ENCODE measurements at regions not wholly inside any gene's neighbourhood (a gene's known extent, or its start where the extent isn't known, plus 50 kb on each side); places are given as distances from the start of the nearest gene placed in this dataset.

DNA sequence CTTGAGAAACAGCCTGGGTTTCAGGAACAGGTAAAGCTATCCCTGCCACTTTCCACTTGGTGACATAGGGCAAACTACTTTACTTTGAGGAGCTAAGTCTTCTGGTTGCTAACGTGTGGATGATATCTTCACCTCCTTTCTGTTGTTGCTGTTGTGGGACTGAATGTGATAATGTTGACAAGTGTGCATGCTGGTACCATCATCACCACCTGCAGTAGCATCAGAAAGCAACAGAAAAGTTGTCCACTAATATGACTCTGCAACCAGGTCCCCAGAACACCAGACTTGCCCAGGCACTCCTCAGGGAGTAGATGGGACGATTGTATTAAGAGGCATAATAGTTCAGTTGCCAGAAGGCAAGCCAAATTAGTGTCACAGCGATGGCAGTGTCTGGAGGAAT, 203.2 kb upstream of the MCTP2 start (continued):
- TF ChIP-seq, protein P1, sequence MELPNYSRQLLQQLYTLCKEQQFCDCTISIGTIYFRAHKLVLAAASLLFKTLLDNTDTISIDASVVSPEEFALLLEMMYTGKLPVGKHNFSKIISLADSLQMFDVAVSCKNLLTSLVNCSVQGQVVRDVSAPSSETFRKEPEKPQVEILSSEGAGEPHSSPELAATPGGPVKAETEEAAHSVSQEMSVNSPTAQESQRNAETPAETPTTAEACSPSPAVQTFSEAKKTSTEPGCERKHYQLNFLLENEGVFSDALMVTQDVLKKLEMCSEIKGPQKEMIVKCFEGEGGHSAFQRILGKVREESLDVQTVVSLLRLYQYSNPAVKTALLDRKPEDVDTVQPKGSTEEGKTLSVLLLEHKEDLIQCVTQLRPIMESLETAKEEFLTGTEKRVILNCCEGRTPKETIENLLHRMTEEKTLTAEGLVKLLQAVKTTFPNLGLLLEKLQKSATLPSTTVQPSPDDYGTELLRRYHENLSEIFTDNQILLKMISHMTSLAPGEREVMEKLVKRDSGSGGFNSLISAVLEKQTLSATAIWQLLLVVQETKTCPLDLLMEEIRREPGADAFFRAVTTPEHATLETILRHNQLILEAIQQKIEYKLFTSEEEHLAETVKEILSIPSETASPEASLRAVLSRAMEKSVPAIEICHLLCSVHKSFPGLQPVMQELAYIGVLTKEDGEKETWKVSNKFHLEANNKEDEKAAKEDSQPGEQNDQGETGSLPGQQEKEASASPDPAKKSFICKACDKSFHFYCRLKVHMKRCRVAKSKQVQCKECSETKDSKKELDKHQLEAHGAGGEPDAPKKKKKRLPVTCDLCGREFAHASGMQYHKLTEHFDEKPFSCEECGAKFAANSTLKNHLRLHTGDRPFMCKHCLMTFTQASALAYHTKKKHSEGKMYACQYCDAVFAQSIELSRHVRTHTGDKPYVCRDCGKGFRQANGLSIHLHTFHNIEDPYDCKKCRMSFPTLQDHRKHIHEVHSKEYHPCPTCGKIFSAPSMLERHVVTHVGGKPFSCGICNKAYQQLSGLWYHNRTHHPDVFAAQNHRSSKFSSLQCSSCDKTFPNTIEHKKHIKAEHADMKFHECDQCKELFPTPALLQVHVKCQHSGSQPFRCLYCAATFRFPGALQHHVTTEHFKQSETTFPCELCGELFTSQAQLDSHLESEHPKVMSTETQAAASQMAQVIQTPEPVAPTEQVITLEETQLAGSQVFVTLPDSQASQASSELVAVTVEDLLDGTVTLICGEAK (IDR thresholded peaks at IDR 0.05; ENCODE audit: borderline replicate concordance): no peak
- TF ChIP-seq ASH2L (IDR thresholded peaks at IDR 0.05; ENCODE audit: borderline replicate concordance, low read depth) (no peak), KAT2A (conservative IDR thresholded peaks at IDR 0.05; ENCODE audit: control insufficient read depth, low read depth, low read length) (no peak), BMI1 (IDR thresholded peaks at IDR 0.05; ENCODE audit: borderline replicate concordance) (no peak)
- TF ChIP-seq, protein P2, sequence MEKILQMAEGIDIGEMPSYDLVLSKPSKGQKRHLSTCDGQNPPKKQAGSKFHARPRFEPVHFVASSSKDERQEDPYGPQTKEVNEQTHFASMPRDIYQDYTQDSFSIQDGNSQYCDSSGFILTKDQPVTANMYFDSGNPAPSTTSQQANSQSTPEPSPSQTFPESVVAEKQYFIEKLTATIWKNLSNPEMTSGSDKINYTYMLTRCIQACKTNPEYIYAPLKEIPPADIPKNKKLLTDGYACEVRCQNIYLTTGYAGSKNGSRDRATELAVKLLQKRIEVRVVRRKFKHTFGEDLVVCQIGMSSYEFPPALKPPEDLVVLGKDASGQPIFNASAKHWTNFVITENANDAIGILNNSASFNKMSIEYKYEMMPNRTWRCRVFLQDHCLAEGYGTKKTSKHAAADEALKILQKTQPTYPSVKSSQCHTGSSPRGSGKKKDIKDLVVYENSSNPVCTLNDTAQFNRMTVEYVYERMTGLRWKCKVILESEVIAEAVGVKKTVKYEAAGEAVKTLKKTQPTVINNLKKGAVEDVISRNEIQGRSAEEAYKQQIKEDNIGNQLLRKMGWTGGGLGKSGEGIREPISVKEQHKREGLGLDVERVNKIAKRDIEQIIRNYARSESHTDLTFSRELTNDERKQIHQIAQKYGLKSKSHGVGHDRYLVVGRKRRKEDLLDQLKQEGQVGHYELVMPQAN (conservative IDR thresholded peaks at IDR 0.05): no peak

DNA sequence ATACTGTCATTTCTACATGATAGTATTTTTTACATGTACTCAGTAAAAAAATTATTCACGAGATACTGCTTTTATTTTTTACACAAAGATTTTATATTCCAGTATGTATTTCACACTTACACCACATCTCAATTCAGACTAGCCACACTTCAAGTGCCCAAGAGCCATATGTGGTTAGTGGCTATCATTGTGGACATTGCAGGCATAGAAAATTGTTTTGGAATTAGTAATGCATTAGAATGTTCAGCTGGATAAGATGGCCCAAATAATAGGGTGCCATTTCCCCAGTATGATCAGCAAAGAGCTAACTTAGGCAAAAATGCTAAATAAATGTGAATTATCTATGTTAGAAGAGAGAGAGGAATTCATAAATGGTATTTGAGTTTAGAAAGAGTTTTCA, 203.8 kb upstream of the MCTP2 start:
- DNase-seq (ENCODE audit: low read depth, low spot score): no peak
- H3K27me3 ChIP-seq (replicated peaks in 1 of 2; ENCODE audit: control insufficient read depth in 2 of 2, insufficient read depth in 2 of 2, low read length in 1 of 2): no peaks in the 10 kb centered on the region; a peak in 2 of 4 replicates
- no peaks in the 10 kb centered on the region for H3K9me3 ChIP-seq (replicated peaks; ENCODE audit: control insufficient read depth, insufficient read depth, low read length)
- no TSS peak for BruUV-seq (replicated peaks)
- ATAC-seq: no peak
- ChIA-PET RAD21 (ENCODE audit: unreplicated experiment) (no interaction called here), SMC1A (ENCODE audit: uncharacterized antibody, unreplicated experiment) (no interaction called here), POLR2A (no interaction called here), CTCF (no interaction called here)
- FAIRE-seq: no peak
- intact Hi-C loops (cut with micrococcal nuclease; ENCODE audit: unreplicated experiment) (no loop called here), in situ Hi-C loops (cut with MboI) (no loop called here)
- WGBS (ENCODE audit: insufficient coverage, insufficient replicate concordance, low lambda C conversion rate, missing lambda C conversion rate): 0% methylated on average over 1 of the region's 1 CpG
- H4K20me1 ChIP-seq (ENCODE audit: control insufficient read depth, insufficient read depth): no peaks in the 10 kb centered on the region
- no peaks in the 10 kb centered on the region for H3K36me3 ChIP-seq (ENCODE audit: control insufficient read depth in 2 of 2, insufficient read depth in 2 of 2, low read length in 1 of 2)
- no peak overlapping the region for H3K4me3 ChIP-seq
- no peak overlapping the region for H2AFZ ChIP-seq (ENCODE audit: control insufficient read depth, low read depth, low read length)
- no peak overlapping the region for H3K27ac ChIP-seq (ENCODE audit: control insufficient read depth, insufficient read depth)
- H3K79me2 ChIP-seq (ENCODE audit: control insufficient read depth, insufficient read depth, low read length): no peaks in the 10 kb centered on the region
- H3K4me2 ChIP-seq (ENCODE audit: control insufficient read depth, insufficient read depth): no peak overlapping the region
- no peak overlapping the region for H3K9ac ChIP-seq (ENCODE audit: control insufficient read depth, insufficient read depth, low read length)
- H3K4me1 ChIP-seq (ENCODE audit: control insufficient read depth, insufficient read depth, low read length): no peaks in the 10 kb centered on the region
- TF ChIP-seq SIN3A (IDR thresholded peaks at IDR 0.05; ENCODE audit: low read depth, low read length): no peak
- TF ChIP-seq ZSCAN29 (IDR thresholded peaks at IDR 0.05): no peak
- TF ChIP-seq, protein P3, sequence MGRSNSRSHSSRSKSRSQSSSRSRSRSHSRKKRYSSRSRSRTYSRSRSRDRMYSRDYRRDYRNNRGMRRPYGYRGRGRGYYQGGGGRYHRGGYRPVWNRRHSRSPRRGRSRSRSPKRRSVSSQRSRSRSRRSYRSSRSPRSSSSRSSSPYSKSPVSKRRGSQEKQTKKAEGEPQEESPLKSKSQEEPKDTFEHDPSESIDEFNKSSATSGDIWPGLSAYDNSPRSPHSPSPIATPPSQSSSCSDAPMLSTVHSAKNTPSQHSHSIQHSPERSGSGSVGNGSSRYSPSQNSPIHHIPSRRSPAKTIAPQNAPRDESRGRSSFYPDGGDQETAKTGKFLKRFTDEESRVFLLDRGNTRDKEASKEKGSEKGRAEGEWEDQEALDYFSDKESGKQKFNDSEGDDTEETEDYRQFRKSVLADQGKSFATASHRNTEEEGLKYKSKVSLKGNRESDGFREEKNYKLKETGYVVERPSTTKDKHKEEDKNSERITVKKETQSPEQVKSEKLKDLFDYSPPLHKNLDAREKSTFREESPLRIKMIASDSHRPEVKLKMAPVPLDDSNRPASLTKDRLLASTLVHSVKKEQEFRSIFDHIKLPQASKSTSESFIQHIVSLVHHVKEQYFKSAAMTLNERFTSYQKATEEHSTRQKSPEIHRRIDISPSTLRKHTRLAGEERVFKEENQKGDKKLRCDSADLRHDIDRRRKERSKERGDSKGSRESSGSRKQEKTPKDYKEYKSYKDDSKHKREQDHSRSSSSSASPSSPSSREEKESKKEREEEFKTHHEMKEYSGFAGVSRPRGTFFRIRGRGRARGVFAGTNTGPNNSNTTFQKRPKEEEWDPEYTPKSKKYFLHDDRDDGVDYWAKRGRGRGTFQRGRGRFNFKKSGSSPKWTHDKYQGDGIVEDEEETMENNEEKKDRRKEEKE (IDR thresholded peaks at IDR 0.05): no peak
- TF ChIP-seq POU2F2 (IDR thresholded peaks at IDR 0.05; ENCODE audit: borderline replicate concordance, low read depth, low read length): no peak
- no peak for TF ChIP-seq NFIC (IDR thresholded peaks at IDR 0.05; ENCODE audit: low read depth, low read length)
- TF ChIP-seq ASH2L (IDR thresholded peaks at IDR 0.05; ENCODE audit: borderline replicate concordance, low read depth): no peak
- no peak for TF ChIP-seq STAT1 (conservative IDR thresholded peaks at IDR 0.05)
- TF ChIP-seq TCF7 (IDR thresholded peaks at IDR 0.05; ENCODE audit: borderline replicate concordance): no peak
- TF ChIP-seq, protein P4, sequence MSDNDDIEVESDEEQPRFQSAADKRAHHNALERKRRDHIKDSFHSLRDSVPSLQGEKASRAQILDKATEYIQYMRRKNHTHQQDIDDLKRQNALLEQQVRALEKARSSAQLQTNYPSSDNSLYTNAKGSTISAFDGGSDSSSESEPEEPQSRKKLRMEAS (IDR thresholded peaks at IDR 0.05; ENCODE audit: low read depth, low read length): no peak
- no peak for TF ChIP-seq SREBF1 (IDR thresholded peaks at IDR 0.05; ENCODE audit: low read length)

All from GM12878 (cell line).